Nephron (organoid): ENCODE measurements at regions not wholly inside any gene's neighbourhood (a gene's known extent, or its start where the extent isn't known, plus 50 kb on each side); places are given as distances from the start of the nearest gene placed in this dataset.

ENCODE experiments used
- H3K27ac Mint-ChIP-seq, 3 experiments: 2 replicates each; pipeline ENCODE4 v1.8.0; 2020; ENCODE audit warnings: mixed read lengths in 3 of 3, mild to moderate bottlenecking in 2 of 3, moderate library complexity in 1 of 3
- H3K27me3 Mint-ChIP-seq: 2 replicates; pipeline ENCODE4 v1.8.0; 2021; ENCODE audit warnings: low read depth, mild to moderate bottlenecking, moderate library complexity, mixed read lengths
- H3K36me3 Mint-ChIP-seq: 2 replicates; pipeline ENCODE4 v1.8.0; 2020; ENCODE audit warnings: low read depth, mixed read lengths
- H3K4me1 Mint-ChIP-seq: 2 replicates; pipeline ENCODE4 v1.8.0; 2020; ENCODE audit warnings: mixed read lengths
- H3K4me3 Mint-ChIP-seq, 3 experiments: 2 replicates each; pipeline ENCODE4 v1.8.0; 2020; ENCODE audit warnings: mild to moderate bottlenecking in 3 of 3, mixed read lengths in 3 of 3, moderate library complexity in 2 of 3
- H3K9me3 Mint-ChIP-seq: 2 replicates; pipeline ENCODE4 v1.8.0; 2020; ENCODE audit warnings: mixed read lengths
- TF ChIP-seq, protein P1 (sequence below), 3 experiments: fragments of 200-600 bp; sonication (generic); IDR thresholded peaks; one replicate each; pipeline ENCODE4 v1.5.0; 2021; ENCODE audit warnings: antibody characterized with exemption in 3 of 3; ENCODE audit not compliant: unreplicated experiment in 3 of 3

DNA sequence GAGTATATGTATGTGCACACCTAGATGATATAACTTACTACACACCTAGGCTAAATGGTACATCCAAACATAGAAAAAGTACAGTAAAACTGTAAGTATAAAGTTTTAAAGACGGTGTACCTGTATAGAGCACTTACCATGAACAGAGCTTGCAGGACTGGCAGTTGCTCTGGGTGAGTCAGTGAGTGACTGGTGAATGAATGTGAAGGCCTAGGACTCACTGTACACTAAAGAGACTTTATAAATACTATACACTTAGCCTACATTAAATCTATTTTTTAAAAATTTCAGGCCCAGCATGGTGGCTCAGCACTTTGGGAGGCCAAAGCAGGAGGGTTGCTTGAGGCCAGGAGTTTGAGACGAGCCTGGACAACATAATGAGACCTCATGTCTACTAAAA, 195.3 kb downstream of the FZD1 start:
- Mint-ChIP-seq H3K4me3 (no peak overlapping the region), H3K4me1 (peaks cover 9% of the 10 kb centered on the region)

DNA sequence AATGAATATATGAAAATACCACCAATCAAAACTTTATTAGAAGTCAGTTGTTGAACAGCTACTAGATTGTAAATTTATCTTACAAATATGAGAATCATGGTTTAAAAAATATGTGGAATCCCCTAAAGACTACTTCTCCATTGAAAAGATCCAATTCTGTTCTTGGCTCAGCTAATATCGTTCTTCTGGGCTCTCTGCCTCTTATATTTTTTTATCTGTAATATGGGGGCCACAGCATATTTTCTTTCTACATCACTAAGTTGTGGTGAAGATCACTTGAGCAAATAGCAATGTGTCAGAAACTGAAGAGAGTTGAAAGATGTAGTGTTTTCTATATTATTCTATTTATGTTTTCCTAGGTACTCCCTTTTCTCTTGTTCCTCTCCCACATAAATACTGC, 198.1 kb downstream of the FZD1 start:
- Mint-ChIP-seq H3K36me3 (no peaks in the 10 kb centered on the region), H3K4me1 (peaks cover 9% of the 10 kb centered on the region), H3K27me3 (peaks cover 5% of the 10 kb centered on the region), H3K27ac (peak overlapping the region in 1 of 3 experiments; percentile 18), H3K9me3 (peaks cover 8% of the 10 kb centered on the region), H3K4me3 (no peak overlapping the region)
- TF ChIP-seq, protein P1, sequence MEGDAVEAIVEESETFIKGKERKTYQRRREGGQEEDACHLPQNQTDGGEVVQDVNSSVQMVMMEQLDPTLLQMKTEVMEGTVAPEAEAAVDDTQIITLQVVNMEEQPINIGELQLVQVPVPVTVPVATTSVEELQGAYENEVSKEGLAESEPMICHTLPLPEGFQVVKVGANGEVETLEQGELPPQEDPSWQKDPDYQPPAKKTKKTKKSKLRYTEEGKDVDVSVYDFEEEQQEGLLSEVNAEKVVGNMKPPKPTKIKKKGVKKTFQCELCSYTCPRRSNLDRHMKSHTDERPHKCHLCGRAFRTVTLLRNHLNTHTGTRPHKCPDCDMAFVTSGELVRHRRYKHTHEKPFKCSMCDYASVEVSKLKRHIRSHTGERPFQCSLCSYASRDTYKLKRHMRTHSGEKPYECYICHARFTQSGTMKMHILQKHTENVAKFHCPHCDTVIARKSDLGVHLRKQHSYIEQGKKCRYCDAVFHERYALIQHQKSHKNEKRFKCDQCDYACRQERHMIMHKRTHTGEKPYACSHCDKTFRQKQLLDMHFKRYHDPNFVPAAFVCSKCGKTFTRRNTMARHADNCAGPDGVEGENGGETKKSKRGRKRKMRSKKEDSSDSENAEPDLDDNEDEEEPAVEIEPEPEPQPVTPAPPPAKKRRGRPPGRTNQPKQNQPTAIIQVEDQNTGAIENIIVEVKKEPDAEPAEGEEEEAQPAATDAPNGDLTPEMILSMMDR (IDR thresholded peaks at IDR 0.05; ENCODE audit: unreplicated experiment in 3 of 3) = no peak

More for the DNA sequence above, 195.3 kb downstream of the FZD1 start:
- peaks cover 5% of the 10 kb centered on the region for H3K27me3 Mint-ChIP-seq
- TF ChIP-seq, protein P1 (IDR thresholded peaks at IDR 0.05; ENCODE audit: unreplicated experiment in 3 of 3) = no peak
- no peak overlapping the region for H3K27ac Mint-ChIP-seq
- peaks cover 7% of the 10 kb centered on the region for H3K36me3 Mint-ChIP-seq
- H3K9me3 Mint-ChIP-seq = peaks cover 24% of the 10 kb centered on the region

DNA sequence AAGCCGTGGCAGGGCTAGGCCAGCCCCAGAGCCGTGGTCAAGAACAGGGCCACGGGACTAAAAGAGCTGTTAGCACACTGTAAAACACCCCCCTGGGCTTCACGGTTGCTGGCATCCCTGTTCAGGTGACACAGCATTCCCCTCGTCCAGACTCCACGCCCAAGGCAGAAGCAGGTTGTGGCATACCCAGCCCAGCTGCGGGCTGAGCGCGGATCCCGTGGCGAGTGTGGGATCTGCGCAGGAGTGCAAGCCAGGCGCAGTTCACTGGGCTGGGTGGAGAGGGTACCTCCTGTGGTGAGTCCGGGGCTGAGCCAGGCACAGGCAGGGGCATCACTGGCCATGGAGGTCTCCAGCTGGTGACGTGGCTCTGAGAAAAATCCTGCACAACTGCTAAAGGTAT, 199.1 kb downstream of the FZD1 start:
- H3K36me3 Mint-ChIP-seq = no peaks in the 10 kb centered on the region
- peaks cover 9% of the 10 kb centered on the region for H3K4me1 Mint-ChIP-seq

DNA sequence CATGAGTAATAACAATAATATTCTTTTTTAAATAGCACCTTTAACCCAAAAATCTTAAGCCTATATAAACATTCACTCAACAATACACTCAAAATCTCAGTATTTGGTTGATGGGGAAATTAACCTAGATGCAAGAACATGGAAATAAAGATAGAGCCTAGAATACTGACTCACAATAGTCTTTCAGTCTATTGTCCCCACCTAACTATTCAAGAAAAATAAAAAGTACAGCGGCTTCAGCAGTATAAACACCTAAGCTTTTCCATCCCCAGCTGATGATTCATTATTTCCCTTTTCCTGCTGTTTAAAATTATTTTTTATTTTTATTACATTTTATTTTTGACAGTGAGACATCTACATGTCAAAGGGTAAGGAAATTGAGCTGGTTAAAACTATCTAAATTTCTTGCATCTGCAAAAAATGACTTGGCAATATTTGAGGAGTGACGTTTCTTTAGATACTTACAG, 201.4 kb downstream of the FZD1 start:
- no peak overlapping the region for H3K4me3 Mint-ChIP-seq
- peaks cover 4% of the 10 kb centered on the region for H3K9me3 Mint-ChIP-seq
- no peaks in the 10 kb centered on the region for H3K36me3 Mint-ChIP-seq
- peaks cover 9% of the 10 kb centered on the region for H3K4me1 Mint-ChIP-seq
- H3K27me3 Mint-ChIP-seq = peaks cover 10% of the 10 kb centered on the region
- no peak overlapping the region for H3K27ac Mint-ChIP-seq
- TF ChIP-seq, protein P1 (IDR thresholded peaks at IDR 0.05; ENCODE audit: unreplicated experiment in 3 of 3) = no peak

More for the DNA sequence above, 199.1 kb downstream of the FZD1 start:
- TF ChIP-seq, protein P1 (IDR thresholded peaks at IDR 0.05; ENCODE audit: unreplicated experiment in 3 of 3) = no peak
- Mint-ChIP-seq H3K4me3 (no peak overlapping the region), H3K27me3 (peaks cover 8% of the 10 kb centered on the region), H3K27ac (no peak overlapping the region), H3K9me3 (no peaks in the 10 kb centered on the region)

DNA sequence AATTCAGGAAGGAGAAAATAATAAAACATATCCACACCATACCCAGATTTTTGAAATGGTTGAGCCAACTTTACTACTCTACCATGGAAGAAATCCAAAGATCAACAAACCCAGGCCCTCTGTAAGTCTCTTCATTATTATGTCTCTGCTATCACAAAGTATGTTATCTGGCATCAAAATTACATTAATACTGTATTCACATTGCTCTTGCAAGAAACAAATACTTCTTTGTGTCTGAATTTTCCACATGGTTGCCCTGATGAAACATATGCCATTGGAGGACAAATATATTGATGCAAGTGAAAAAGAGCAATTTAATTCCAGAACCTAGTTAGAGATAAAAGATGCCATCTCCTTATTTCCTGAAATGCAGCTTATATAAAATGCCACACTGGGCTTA, 204.0 kb downstream of the FZD1 start:
- Mint-ChIP-seq H3K4me1 (no peaks in the 10 kb centered on the region), H3K9me3 (peaks cover 7% of the 10 kb centered on the region), H3K36me3 (no peaks in the 10 kb centered on the region), H3K27me3 (peaks cover 5% of the 10 kb centered on the region), H3K27ac (peak overlapping the region in 1 of 3 experiments; percentile 14), H3K4me3 (no peak overlapping the region)
- TF ChIP-seq, protein P1 (IDR thresholded peaks at IDR 0.05; ENCODE audit: unreplicated experiment in 3 of 3) = no peak

DNA sequence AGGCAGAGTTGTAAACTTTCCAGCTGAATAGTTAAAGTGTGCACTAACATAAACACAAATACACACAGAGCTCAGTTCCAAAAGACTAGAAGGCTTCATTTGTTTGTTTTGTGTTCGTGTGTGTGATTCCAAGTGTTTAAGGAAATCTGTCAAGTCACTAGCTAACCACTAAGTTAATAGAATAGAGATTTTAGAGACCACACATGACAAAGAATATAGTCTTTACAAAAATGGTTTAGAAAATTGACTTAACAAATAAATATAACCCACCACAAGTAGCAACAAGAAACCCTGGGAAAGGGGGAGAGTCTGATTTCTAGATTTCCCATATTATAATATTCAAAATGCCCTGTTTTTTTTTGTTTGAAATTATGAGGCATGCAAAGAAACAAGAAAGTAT, 209.4 kb downstream of the FZD1 start:
- H3K36me3 Mint-ChIP-seq = no peaks in the 10 kb centered on the region
- H3K4me1 Mint-ChIP-seq = no peaks in the 10 kb centered on the region
- H3K27ac Mint-ChIP-seq = no peak overlapping the region
- H3K4me3 Mint-ChIP-seq = no peak overlapping the region
- TF ChIP-seq, protein P1 (IDR thresholded peaks at IDR 0.05; ENCODE audit: unreplicated experiment in 3 of 3) = no peak
- peaks cover 34% of the 10 kb centered on the region for H3K9me3 Mint-ChIP-seq
- no peaks in the 10 kb centered on the region for H3K27me3 Mint-ChIP-seq
